Activated T-helper 17 cell treated with anti-CD3 and anti-CD28 coated beads, Interleukin-2, amount 50 U/mL, for 72 hours (primary cell): ENCODE measurements at regions not wholly inside any gene's neighbourhood (a gene's known extent, or its start where the extent isn't known, plus 50 kb on each side); places are given as distances from the start of the nearest gene placed in this dataset.

Experiments used
- ATAC-seq: fragments of 150-1000 bp; cut with Tn5 transposase; replicated peaks from 2 replicates; pipeline ENCODE4 v1.10.0; 2021; ENCODE audit warnings: mild to moderate bottlenecking, moderate library complexity
- H3K27ac Mint-ChIP-seq: one replicate; pipeline ENCODE4 v1.8.0; 2022; ENCODE audit warnings: mixed read lengths
- H3K27me3 Mint-ChIP-seq: one replicate; pipeline ENCODE4 v1.8.0; 2022; ENCODE audit warnings: mixed read lengths
- H3K36me3 Mint-ChIP-seq: one replicate; pipeline ENCODE4 v1.8.0; 2022; ENCODE audit warnings: low read depth, mild to moderate bottlenecking, mixed read lengths
- H3K4me1 Mint-ChIP-seq: one replicate; pipeline ENCODE4 v1.8.0; 2022; ENCODE audit warnings: mixed read lengths
- H3K4me3 Mint-ChIP-seq: one replicate; pipeline ENCODE4 v1.8.0; 2022; ENCODE audit warnings: mild to moderate bottlenecking, mixed read lengths
- H3K9me3 Mint-ChIP-seq: one replicate; pipeline ENCODE4 v1.8.0; 2022; ENCODE audit warnings: mixed read lengths

DNA sequence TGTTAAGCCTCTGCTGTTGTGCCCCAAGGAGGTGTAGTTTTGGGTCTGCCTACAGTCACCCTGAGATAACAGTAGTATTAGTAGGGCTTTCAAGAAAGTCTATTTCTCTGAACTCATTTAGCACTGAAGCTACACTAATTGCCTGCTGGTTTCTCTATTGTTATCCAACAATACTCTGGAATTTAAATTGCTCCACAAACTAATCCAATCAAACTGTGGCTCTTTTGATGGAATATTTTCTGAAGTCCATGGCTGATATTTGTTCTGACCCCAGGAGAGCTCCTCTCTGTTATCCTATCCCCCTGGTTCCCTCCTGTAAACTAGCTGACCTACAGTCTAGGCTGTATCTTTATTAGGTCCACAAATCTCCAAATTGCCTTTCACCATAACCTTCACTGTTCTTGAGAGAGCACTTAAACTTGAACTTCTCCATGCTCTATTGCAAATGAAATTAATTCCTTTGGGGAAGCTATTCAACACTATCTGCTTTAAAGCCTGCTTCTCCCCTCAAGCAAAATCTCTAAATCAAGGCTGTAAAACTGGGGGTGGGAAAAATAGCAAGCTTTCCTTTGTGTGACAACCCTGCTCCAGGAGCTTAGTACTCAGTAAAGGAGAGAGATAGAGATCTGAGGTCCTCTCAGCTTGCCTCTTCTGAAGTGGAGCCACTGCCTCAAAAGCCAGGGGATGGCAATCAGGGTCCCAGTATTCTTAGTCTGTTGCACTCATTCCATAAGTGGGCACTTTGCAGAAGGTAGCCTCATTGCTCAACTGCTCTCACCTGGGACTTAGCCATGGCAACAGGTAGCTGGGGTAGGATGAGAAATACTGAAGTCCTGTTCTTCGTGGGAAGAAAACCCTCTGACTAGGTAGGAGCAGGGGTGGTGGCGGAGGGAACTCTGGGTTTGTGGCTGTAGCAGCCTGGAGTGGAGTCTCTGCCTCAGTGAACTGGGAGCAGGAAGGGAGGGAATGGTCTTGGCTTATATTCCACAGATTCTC is 110.9 kb downstream of the MACIR start:
- ATAC-seq: no peak
- Mint-ChIP-seq H3K4me1 (no peaks in the 10 kb centered on the region), H3K27ac (no peak overlapping the region), H3K4me3 (no peak overlapping the region), H3K27me3 (peaks cover 12% of the 10 kb centered on the region), H3K9me3 (peaks cover 3% of the 10 kb centered on the region), H3K36me3 (no peaks in the 10 kb centered on the region)

DNA sequence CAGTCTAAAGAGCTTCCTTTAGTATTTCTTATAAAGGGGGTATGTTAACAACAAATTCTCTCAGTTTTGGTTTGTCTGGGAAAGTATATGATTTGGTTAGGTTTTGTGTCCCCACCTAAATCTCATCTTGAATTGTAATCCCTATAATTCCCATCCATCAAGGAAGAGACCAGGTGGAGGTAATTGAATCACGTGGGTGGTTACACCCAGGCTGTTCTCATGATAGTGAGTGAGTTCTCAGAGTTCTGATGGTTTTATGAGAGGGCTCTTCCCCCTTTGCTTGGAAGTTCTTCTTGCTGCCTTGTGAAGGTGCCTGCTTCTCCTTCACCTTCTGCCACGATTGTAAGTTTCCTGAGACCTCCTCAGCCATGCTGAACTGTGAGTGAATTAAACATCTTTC is 109.1 kb downstream of the MACIR start:
- H3K4me1 Mint-ChIP-seq: no peaks in the 10 kb centered on the region
- no peaks in the 10 kb centered on the region for H3K36me3 Mint-ChIP-seq
- peaks cover 3% of the 10 kb centered on the region for H3K9me3 Mint-ChIP-seq
- peaks cover 10% of the 10 kb centered on the region for H3K27me3 Mint-ChIP-seq
- H3K4me3 Mint-ChIP-seq: no peak overlapping the region
- ATAC-seq: no peak
- H3K27ac Mint-ChIP-seq: no peak overlapping the region

GRCh38 chr5:103366918-103367549 is 108.5 kb downstream of the MACIR start:
- Mint-ChIP-seq H3K27me3 (peaks cover 8% of the 10 kb centered on the region), H3K4me3 (no peak overlapping the region), H3K9me3 (peaks cover 3% of the 10 kb centered on the region), H3K27ac (no peak overlapping the region), H3K36me3 (no peaks in the 10 kb centered on the region), H3K4me1 (no peaks in the 10 kb centered on the region)
- no peak for ATAC-seq

DNA sequence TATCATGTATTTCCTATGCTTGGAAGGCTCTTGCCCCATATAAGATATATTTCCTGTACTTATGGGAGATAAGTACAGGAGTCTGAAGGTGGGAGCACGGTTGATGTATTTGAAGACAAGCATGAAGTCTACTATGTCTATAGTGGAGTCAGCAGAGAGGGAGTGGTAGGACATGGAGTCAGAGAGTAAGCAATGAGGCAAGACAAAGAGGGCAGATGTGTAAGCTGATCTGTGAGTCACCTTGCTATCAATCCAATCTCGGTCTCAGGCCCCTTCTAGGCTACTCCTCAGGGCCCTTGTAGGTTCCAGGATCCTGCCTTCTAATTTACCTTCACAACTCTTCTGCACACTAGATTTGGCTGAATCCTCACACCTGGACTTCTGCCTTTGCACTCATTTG is 105.5 kb downstream of the MACIR start:
- Mint-ChIP-seq H3K27me3 (peaks cover 3% of the 10 kb centered on the region), H3K4me3 (no peak overlapping the region), H3K36me3 (no peaks in the 10 kb centered on the region), H3K4me1 (no peaks in the 10 kb centered on the region), H3K27ac (no peak overlapping the region), H3K9me3 (peaks cover 6% of the 10 kb centered on the region)
- no peak for ATAC-seq

- H3K4me1 Mint-ChIP-seq: no peaks in the 10 kb centered on the region
- H3K27ac Mint-ChIP-seq: no peak overlapping the region
- H3K4me3 Mint-ChIP-seq: no peak overlapping the region
- H3K9me3 Mint-ChIP-seq: peaks cover 3% of the 10 kb centered on the region
- no peaks in the 10 kb centered on the region for H3K27me3 Mint-ChIP-seq
- ATAC-seq: no peak
- no peaks in the 10 kb centered on the region for H3K36me3 Mint-ChIP-seq
Measured at GRCh38 chr5:103362211-103362610, 103.6 kb downstream of the MACIR start.

GRCh38 chr5:103360475-103360874 is 101.9 kb downstream of the MACIR start:
- ATAC-seq: no peak
- Mint-ChIP-seq H3K4me1 (no peaks in the 10 kb centered on the region), H3K27me3 (no peaks in the 10 kb centered on the region), H3K4me3 (no peak overlapping the region), H3K36me3 (no peaks in the 10 kb centered on the region), H3K27ac (no peak overlapping the region), H3K9me3 (peaks cover 3% of the 10 kb centered on the region)

DNA sequence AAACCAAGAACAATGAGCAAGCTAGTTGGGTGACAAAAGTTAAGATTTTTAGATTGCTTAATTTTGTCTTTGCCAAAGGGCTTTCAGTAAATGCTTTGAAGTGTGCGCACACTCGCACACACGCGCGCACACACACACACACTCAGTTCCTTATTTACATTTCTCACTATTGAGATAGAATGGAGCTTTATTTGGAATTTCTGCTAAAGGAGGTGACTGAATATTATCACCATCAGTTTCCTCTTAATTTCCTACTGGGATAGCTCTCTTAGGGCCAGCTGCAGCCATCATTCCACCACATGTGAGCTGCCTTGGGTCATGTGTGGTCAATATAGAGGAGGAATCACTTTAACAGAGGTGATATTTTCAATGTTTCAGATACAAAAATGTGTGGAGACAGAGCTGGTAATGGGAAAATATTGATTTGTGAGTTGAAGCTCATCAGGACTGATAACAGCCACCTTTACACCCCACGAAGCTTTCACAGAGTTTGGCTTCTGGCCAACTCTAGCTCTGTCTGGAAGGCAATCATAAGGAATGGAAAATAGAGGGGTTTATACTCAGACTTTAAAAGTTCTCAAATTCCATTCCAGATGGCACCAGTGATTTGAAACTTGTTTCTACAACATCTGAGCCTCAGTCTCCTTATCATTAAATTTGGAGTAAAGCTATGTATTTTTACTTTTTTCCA is 99.9 kb downstream of the MACIR start:
- H3K27ac Mint-ChIP-seq: no peak overlapping the region
- ATAC-seq: no peak
- H3K36me3 Mint-ChIP-seq: no peaks in the 10 kb centered on the region
- peaks cover 2% of the 10 kb centered on the region for H3K27me3 Mint-ChIP-seq
- no peak overlapping the region for H3K4me3 Mint-ChIP-seq
- H3K9me3 Mint-ChIP-seq: peaks cover 3% of the 10 kb centered on the region
- H3K4me1 Mint-ChIP-seq: no peaks in the 10 kb centered on the region

GRCh38 chr5:103357636-103358035 is 99.1 kb downstream of the MACIR start:
- Mint-ChIP-seq H3K4me3 (no peak overlapping the region), H3K36me3 (no peaks in the 10 kb centered on the region), H3K9me3 (peaks cover 3% of the 10 kb centered on the region), H3K4me1 (no peaks in the 10 kb centered on the region), H3K27ac (no peak overlapping the region), H3K27me3 (peaks cover 3% of the 10 kb centered on the region)
- ATAC-seq: no peak

- H3K27ac Mint-ChIP-seq: no peak overlapping the region
- H3K4me3 Mint-ChIP-seq: peak overlapping the region; percentile 2
Measured at GRCh38 chr5:103356350-103357091, 98.0 kb downstream of the MACIR start.

GRCh38 chr5:103355579-103355978 is 97.0 kb downstream of the MACIR start:
- no peaks in the 10 kb centered on the region for H3K36me3 Mint-ChIP-seq
- ATAC-seq: no peak

More at GRCh38 chr5:103356350-103357091, 98.0 kb downstream of the MACIR start:
- H3K4me1 Mint-ChIP-seq: no peaks in the 10 kb centered on the region
- H3K27me3 Mint-ChIP-seq: peaks cover 11% of the 10 kb centered on the region
- H3K36me3 Mint-ChIP-seq: no peaks in the 10 kb centered on the region
- ATAC-seq: peak; percentile 90
- peaks cover 3% of the 10 kb centered on the region for H3K9me3 Mint-ChIP-seq

GRCh38 chr5:103354446-103354845 is 95.9 kb downstream of the MACIR start:
- H3K4me3 Mint-ChIP-seq: no peak overlapping the region
- peaks cover 18% of the 10 kb centered on the region for H3K27me3 Mint-ChIP-seq
- no peaks in the 10 kb centered on the region for H3K9me3 Mint-ChIP-seq
- no peaks in the 10 kb centered on the region for H3K36me3 Mint-ChIP-seq
- no peak overlapping the region for H3K27ac Mint-ChIP-seq
- ATAC-seq: no peak
- H3K4me1 Mint-ChIP-seq: no peaks in the 10 kb centered on the region

More at GRCh38 chr5:103355579-103355978, 97.0 kb downstream of the MACIR start:
- Mint-ChIP-seq H3K4me1 (no peaks in the 10 kb centered on the region), H3K9me3 (no peaks in the 10 kb centered on the region), H3K27ac (no peak overlapping the region), H3K4me3 (no peak overlapping the region), H3K27me3 (peaks cover 14% of the 10 kb centered on the region)

DNA sequence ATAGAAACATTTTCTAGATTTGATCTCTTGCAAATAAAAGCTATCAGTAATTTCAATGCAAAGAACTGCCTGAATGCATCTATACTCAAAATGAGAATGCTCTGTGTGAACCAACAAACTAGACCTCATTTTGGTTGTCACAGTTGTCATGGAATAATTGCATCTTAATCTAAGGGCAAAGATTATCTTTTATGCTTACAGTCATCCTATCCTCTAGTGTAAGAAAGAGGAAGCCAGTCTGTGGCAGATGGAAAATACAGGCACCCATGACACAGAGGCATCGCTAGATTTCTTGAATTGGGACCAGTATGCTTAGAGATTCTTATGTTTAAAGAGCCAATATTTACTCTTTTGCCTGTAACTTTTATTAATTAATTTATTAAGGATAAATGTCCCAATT is 95.0 kb downstream of the MACIR start:
- peaks cover 21% of the 10 kb centered on the region for H3K27me3 Mint-ChIP-seq
- no peak overlapping the region for H3K27ac Mint-ChIP-seq
- H3K4me1 Mint-ChIP-seq: no peaks in the 10 kb centered on the region
- H3K36me3 Mint-ChIP-seq: no peaks in the 10 kb centered on the region
- H3K4me3 Mint-ChIP-seq: no peak overlapping the region
- ATAC-seq: no peak
- no peaks in the 10 kb centered on the region for H3K9me3 Mint-ChIP-seq

DNA sequence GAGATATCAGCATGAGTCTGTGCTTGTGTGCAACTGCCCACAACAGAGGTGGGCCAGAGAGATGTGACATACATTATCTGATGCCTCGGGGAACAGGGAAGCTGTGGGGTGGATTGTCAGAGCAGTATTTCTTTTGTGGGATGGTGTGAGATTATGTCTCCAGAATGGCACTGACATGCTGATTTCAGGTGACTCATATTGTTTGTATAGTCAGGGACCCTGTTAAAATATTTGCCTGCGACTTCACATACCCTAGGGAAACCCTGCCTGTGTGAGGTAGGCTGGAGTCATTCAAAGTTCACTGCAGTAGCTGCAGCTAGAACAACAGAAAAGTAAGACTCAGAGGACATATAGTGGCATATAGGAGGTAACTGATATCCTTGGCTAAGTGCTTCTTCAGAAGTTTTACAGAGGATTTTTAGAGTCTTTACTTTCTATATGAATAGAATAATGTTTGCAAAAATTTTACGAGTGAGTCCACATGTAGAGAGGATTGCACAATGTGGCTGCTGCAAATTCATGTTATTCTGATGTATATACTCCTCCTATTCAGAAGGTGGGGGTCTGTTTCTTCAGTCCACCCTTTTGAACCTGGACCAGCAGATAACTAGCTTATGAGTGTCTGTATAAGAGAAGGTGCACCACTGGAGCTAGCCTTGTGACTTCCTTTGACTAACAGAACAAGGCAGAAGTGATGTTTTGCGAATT is 89.3 kb downstream of the MACIR start:
- peaks cover 28% of the 10 kb centered on the region for H3K27me3 Mint-ChIP-seq
- H3K4me3 Mint-ChIP-seq: no peak overlapping the region
- no peak overlapping the region for H3K27ac Mint-ChIP-seq
- ATAC-seq: no peak
- no peaks in the 10 kb centered on the region for H3K36me3 Mint-ChIP-seq
- H3K4me1 Mint-ChIP-seq: no peaks in the 10 kb centered on the region
- no peaks in the 10 kb centered on the region for H3K9me3 Mint-ChIP-seq
